IMR-90 (cell line): ENCODE measurements at regions not wholly inside any gene's neighbourhood (a gene's known extent, or its start where the extent isn't known, plus 50 kb on each side); places are given as distances from the start of the nearest gene placed in this dataset.

Experiments used
- ATAC-seq: fragments of 200-7000 bp; cut with Tn5 transposase; 2 replicates; pipeline ENCODE4 v1.9.1; 2020; ENCODE audit warnings: low read depth, mild to moderate bottlenecking, moderate library complexity
- BruUV-seq: library from RNA; stranded (reverse); fragments of 400-500 nt; replicated peaks from 2 replicates; lab custom pipeline; 2021; lab: Mats Ljungman, UMichigan
- CTCF ChIA-PET: fragments of 300-600 bp; formaldehyde crosslinking; extraction: SDS; loops from one replicate; lab custom pipeline; 2021; ENCODE audit warnings: antibody characterized with exemption; lab: Yijun Ruan, JAX
- POLR2A ChIA-PET: fragments of 300-600 bp; sonication (Branson Sonifier 250); formaldehyde crosslinking; loops from one replicate; lab custom pipeline; 2022; ENCODE audit warnings: antibody characterized with exemption; ENCODE audit not compliant: unreplicated experiment; lab: Charles Lee
- DNase-seq: peaks from one replicate; pipeline ENCODE4 v3.0.0; 2013
- H2AFZ ChIP-seq: replicated peaks from 2 replicates; pipeline ENCODE3; 2013; ENCODE audit warnings: low read length, mild to moderate bottlenecking; ENCODE audit not compliant: poor library complexity
- H2AK5ac ChIP-seq: 2 replicates; pipeline ENCODE4 v1.6.1; 2013; ENCODE audit warnings: low read depth, low read length, inconsistent platforms
- H2AK9ac ChIP-seq: replicated peaks from 2 replicates; pipeline ENCODE3; 2013; ENCODE audit warnings: mild to moderate bottlenecking, low read depth, low read length, moderate library complexity; ENCODE audit not compliant: poor library complexity
- H2BK120ac ChIP-seq: 2 replicates; pipeline ENCODE4 v1.6.1; 2013; ENCODE audit warnings: low read depth, low read length, inconsistent platforms
- H2BK15ac ChIP-seq: 3 replicates; pipeline ENCODE4 v1.6.1; 2013; ENCODE audit warnings: low read depth, low read length, inconsistent platforms
- H2BK20ac ChIP-seq: 2 replicates; pipeline ENCODE4 v1.6.1; 2013; ENCODE audit warnings: low read depth, mild to moderate bottlenecking, inconsistent platforms, low read length, moderate library complexity
- H2BK5ac ChIP-seq: 2 replicates; pipeline ENCODE4 v1.6.1; 2013; ENCODE audit warnings: mild to moderate bottlenecking, low read depth, low read length, inconsistent platforms; ENCODE audit not compliant: poor library complexity, severe bottlenecking
- H3K14ac ChIP-seq: replicated peaks from 2 replicates; pipeline ENCODE4 v1.6.1; 2013; ENCODE audit warnings: low read depth, low read length, inconsistent platforms
- H3K18ac ChIP-seq: 2 replicates; pipeline ENCODE4 v1.6.1; 2013; ENCODE audit warnings: low read depth, low read length, control low read depth
- H3K23ac ChIP-seq: 2 replicates; pipeline ENCODE4 v1.6.1; 2013; ENCODE audit warnings: low read depth, low read length, inconsistent platforms
- H3K27ac ChIP-seq: 2 replicates; pipeline ENCODE4 v1.5.1; 2013; ENCODE audit warnings: mild to moderate bottlenecking, control low read depth, low read length; ENCODE audit not compliant: insufficient read depth
- H3K27me3 ChIP-seq: 2 replicates; pipeline ENCODE4 v1.6.1; 2013; ENCODE audit warnings: low read length; ENCODE audit not compliant: control insufficient read depth, insufficient read depth
- H3K36me3 ChIP-seq: 2 replicates; pipeline ENCODE4 v1.6.1; 2013; ENCODE audit warnings: low read length, mixed read lengths; ENCODE audit not compliant: control insufficient read depth, insufficient read depth
- H3K4ac ChIP-seq: 2 replicates; pipeline ENCODE4 v1.6.1; 2013; ENCODE audit warnings: low read depth, low read length, inconsistent platforms
- H3K4me1 ChIP-seq: 2 replicates; pipeline ENCODE4 v1.6.1; 2013; ENCODE audit warnings: low read length, mixed read lengths; ENCODE audit not compliant: control insufficient read depth, insufficient read depth
- H3K4me2 ChIP-seq: 2 replicates; pipeline ENCODE4 v1.6.1; 2013; ENCODE audit warnings: low read depth, mild to moderate bottlenecking, control low read depth, low read length, moderate library complexity
- H3K4me3 ChIP-seq: 2 replicates; pipeline ENCODE4 v1.5.1; 2013; ENCODE audit warnings: low read depth, mild to moderate bottlenecking, control low read depth, low read length, moderate library complexity; ENCODE audit not compliant: insufficient read depth
- H3K56ac ChIP-seq: 2 replicates; pipeline ENCODE4 v1.6.1; 2013; ENCODE audit warnings: low read length, inconsistent platforms; ENCODE audit not compliant: insufficient read depth; ENCODE audit errors: extremely low read depth
- H3K79me1 ChIP-seq, 2 experiments: 2 replicates each; pipeline ENCODE4 v1.6.1; 2013; ENCODE audit warnings: low read length in 2 of 2, inconsistent platforms in 1 of 2, low read depth in 1 of 2
- H3K9ac ChIP-seq: 2 replicates; pipeline ENCODE4 v1.6.1; 2013; ENCODE audit warnings: low read depth, low read length, control low read depth
- H3K9me1 ChIP-seq: 2 replicates; pipeline ENCODE4 v1.6.1; 2013; ENCODE audit warnings: low read length, inconsistent platforms; ENCODE audit not compliant: insufficient read depth
- H3K9me3 ChIP-seq: 2 replicates; pipeline ENCODE4 v1.6.1; 2013; ENCODE audit warnings: low read length; ENCODE audit not compliant: control insufficient read depth, insufficient read depth
- H4K20me1 ChIP-seq: 2 replicates; pipeline ENCODE4 v1.6.1; 2013; ENCODE audit warnings: low read length, inconsistent platforms; ENCODE audit not compliant: insufficient read depth
- H4K5ac ChIP-seq: 2 replicates; pipeline ENCODE4 v1.6.1; 2013; ENCODE audit warnings: mild to moderate bottlenecking, low read depth, low read length, control low read depth
- H4K8ac ChIP-seq, 2 experiments: 2 replicates each; pipeline ENCODE4 v1.6.1; 2013; ENCODE audit warnings: low read depth in 2 of 2, low read length in 2 of 2, control low read depth in 1 of 2, inconsistent platforms in 1 of 2
- H4K91ac ChIP-seq: 2 replicates; pipeline ENCODE4 v1.6.1; 2013; ENCODE audit warnings: low read depth, low read length, inconsistent platforms; ENCODE audit not compliant: insufficient read depth
- BHLHE40 ChIP-seq: fragments of 150-350 bp; IDR thresholded peaks from 2 replicates; pipeline ENCODE4 v1.6.1; 2016; ENCODE audit warnings: mild to moderate bottlenecking, low read depth, low read length
- CEBPB ChIP-seq: IDR thresholded peaks from 2 replicates; pipeline ENCODE4 v1.6.1; 2012; ENCODE audit warnings: low read depth, low read length, improper control_type of control experiment
- MAFK ChIP-seq: IDR thresholded peaks from 2 replicates; pipeline ENCODE4 v1.6.1; 2012; ENCODE audit warnings: low read depth, low read length, improper control_type of control experiment
- MAZ ChIP-seq: IDR thresholded peaks from 2 replicates; pipeline ENCODE4 v1.6.1; 2012; ENCODE audit warnings: low read depth, mild to moderate bottlenecking, low read length, improper control_type of control experiment, moderate library complexity, borderline replicate concordance
- MXI1 ChIP-seq: IDR thresholded peaks from 2 replicates; pipeline ENCODE4 v1.6.1; 2012; ENCODE audit warnings: low read depth, mild to moderate bottlenecking, low read length, moderate library complexity, borderline replicate concordance
- NFE2L2 ChIP-seq: fragments of 150-350 bp; IDR thresholded peaks from 2 replicates; pipeline ENCODE4 v1.6.1; 2016; ENCODE audit warnings: low read depth, mild to moderate bottlenecking, low read length
- RAD21 ChIP-seq: IDR thresholded peaks from 2 replicates; pipeline ENCODE4 v1.6.1; 2012; ENCODE audit warnings: low read length, improper control_type of control experiment
- RFX5 ChIP-seq: IDR thresholded peaks from 2 replicates; pipeline ENCODE4 v1.8.0; 2012; ENCODE audit warnings: low read depth, mild to moderate bottlenecking, low read length, moderate library complexity
- SMC3 ChIP-seq: fragments of 150-350 bp; IDR thresholded peaks from 2 replicates; pipeline ENCODE4 v1.6.1; 2016; ENCODE audit warnings: low read depth, mild to moderate bottlenecking, antibody characterized with exemption, low read length, moderate library complexity
- USF2 ChIP-seq: fragments of 150-350 bp; IDR thresholded peaks from 2 replicates; pipeline ENCODE4 v1.6.1; 2017; ENCODE audit warnings: mild to moderate bottlenecking, antibody characterized with exemption, low read length, low read depth
- WGBS, 2 experiments: methylation state at CpG; one replicate each; pipeline versions ENCODE4 v1.1.5 to v1.1.7; 2013; ENCODE audit warnings: missing lambda C conversion rate in 2 of 2; ENCODE audit not compliant: insufficient read length in 1 of 2; ENCODE audit errors: extremely low coverage in 2 of 2; 5-methylcytosine and 5-hydroxymethylcytosine counted together
- dilution Hi-C: fragments of 300-500 bp; cut with HindIII; formaldehyde crosslinking; loops from one replicate; pipeline ENCODE4 v1.14.3; 2018; ENCODE audit warnings: low sequenced_read_pairs; ENCODE audit not compliant: unreplicated experiment
- in situ Hi-C: fragments of 300-500 bp; cut with MboI; formaldehyde crosslinking; loops from 3 replicates; pipeline ENCODE4 v1.14.3; 2019; ENCODE audit warnings: low sequenced_read_pairs, inconsistent platforms, mixed read lengths
- intact Hi-C: fragments of 100-400 bp; cut with micrococcal nuclease; formaldehyde crosslinking; loops from 2 replicates; pipeline ENCODE4 v1.10.0; 2022
- TF ChIP-seq, protein P1 (sequence below): conservative IDR thresholded peaks from 2 replicates; pipeline ENCODE4 v1.5.1; 2012; ENCODE audit warnings: mild to moderate bottlenecking, low read depth, low read length, improper control_type of control experiment

DNA sequence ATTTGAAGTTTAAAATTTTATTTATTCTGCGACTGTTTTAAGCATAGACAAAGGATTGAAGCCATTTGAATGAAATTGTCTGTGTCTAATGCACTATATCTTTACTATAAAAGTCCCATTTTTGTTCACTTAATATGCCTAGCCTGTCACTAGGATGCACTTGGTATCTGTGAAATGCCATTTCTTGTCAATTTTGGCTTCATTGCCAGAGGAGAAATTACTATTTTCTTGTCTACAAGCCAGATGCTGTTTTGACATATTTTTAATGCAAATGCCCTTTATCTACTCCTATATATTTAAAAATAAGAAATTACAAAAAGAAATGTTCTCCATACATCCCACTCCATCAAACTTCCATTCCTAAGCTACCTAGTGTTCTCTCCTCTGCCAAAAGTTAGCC, 1704.5 kb upstream of the RAG2 start:
- no peak overlapping the region for H2BK120ac ChIP-seq
- H2AK5ac ChIP-seq: no peak overlapping the region
- no peak overlapping the region for H3K4ac ChIP-seq
- H4K91ac ChIP-seq: no peak overlapping the region
- in situ Hi-C loops: no loop called here
- no peak overlapping the region for H3K4me3 ChIP-seq
- no peaks in the 10 kb centered on the region for H3K36me3 ChIP-seq
- H4K8ac ChIP-seq: no peak overlapping the region
- CTCF ChIA-PET: no interaction called here
- H3K79me1 ChIP-seq: no peaks in the 10 kb centered on the region
- dilution Hi-C loops: no loop called here
- H3K23ac ChIP-seq: no peak overlapping the region
- H4K5ac ChIP-seq: no peak overlapping the region
- no peak overlapping the region for H3K4me2 ChIP-seq
- no peaks in the 10 kb centered on the region for H4K20me1 ChIP-seq
- H3K9me3 ChIP-seq: no peaks in the 10 kb centered on the region; the same call in 1 of the 2 replicates
- intact Hi-C loops: no loop called here
- TF ChIP-seq NFE2L2: no peak
- TF ChIP-seq RAD21: no peak
- no peak for TF ChIP-seq MAFK
- TF ChIP-seq RFX5: no peak
- TF ChIP-seq, protein P1, sequence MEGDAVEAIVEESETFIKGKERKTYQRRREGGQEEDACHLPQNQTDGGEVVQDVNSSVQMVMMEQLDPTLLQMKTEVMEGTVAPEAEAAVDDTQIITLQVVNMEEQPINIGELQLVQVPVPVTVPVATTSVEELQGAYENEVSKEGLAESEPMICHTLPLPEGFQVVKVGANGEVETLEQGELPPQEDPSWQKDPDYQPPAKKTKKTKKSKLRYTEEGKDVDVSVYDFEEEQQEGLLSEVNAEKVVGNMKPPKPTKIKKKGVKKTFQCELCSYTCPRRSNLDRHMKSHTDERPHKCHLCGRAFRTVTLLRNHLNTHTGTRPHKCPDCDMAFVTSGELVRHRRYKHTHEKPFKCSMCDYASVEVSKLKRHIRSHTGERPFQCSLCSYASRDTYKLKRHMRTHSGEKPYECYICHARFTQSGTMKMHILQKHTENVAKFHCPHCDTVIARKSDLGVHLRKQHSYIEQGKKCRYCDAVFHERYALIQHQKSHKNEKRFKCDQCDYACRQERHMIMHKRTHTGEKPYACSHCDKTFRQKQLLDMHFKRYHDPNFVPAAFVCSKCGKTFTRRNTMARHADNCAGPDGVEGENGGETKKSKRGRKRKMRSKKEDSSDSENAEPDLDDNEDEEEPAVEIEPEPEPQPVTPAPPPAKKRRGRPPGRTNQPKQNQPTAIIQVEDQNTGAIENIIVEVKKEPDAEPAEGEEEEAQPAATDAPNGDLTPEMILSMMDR: no peak
- no peak for TF ChIP-seq BHLHE40
- TF ChIP-seq CEBPB: no peak
- TF ChIP-seq USF2: no peak
- TF ChIP-seq MXI1: no peak
- TF ChIP-seq SMC3: no peak
- no peak for TF ChIP-seq MAZ
- no peak for ATAC-seq
- WGBS, 2 experiments: no CpG with 5 or more reads among the region's 1 CpG
- POLR2A ChIA-PET: no interaction called here
- no peak overlapping the region for H3K27ac ChIP-seq
- no peak overlapping the region for H3K56ac ChIP-seq
- H3K4me1 ChIP-seq: no peaks in the 10 kb centered on the region
- no peak overlapping the region for H2BK5ac ChIP-seq
- H3K18ac ChIP-seq: no peak overlapping the region
- DNase-seq: no peak
- no peaks in the 10 kb centered on the region for H3K27me3 ChIP-seq
- H2AK9ac ChIP-seq: no peak overlapping the region
- BruUV-seq: no TSS peak
- no peak overlapping the region for H3K14ac ChIP-seq
- no peak overlapping the region for H2BK15ac ChIP-seq
- H2AFZ ChIP-seq: no peak overlapping the region
- no peaks in the 10 kb centered on the region for H3K9me1 ChIP-seq
- no peak overlapping the region for H2BK20ac ChIP-seq
- no peak overlapping the region for H3K9ac ChIP-seq
